GM23338 (cell line): ENCODE measurements at regions not wholly inside any gene's neighbourhood (a gene's known extent, or its start where the extent isn't known, plus 50 kb on each side); places are given as distances from the start of the nearest gene placed in this dataset.

Experiments
- ATAC-seq: fragments of 200-7000 bp; cut with Tn5 transposase; 3 replicates; pipeline ENCODE4 v1.9.1; 2020
- DNase-seq: peaks from one replicate; pipeline ENCODE4 v3.0.0-alpha.2; 2015; ENCODE audit warnings: low spot score
- H2AFZ ChIP-seq: fragments of 200-600 bp; sonication (generic); 2 replicates; pipeline ENCODE4 v1.8.0; 2016; ENCODE audit warnings: antibody characterized with exemption, mild to moderate bottlenecking, moderate library complexity
- H3F3A ChIP-seq: fragments of 200-600 bp; sonication (generic); replicated peaks from 2 replicates; pipeline ENCODE4 v1.8.0; 2017; ENCODE audit warnings: antibody characterized with exemption, mixed run types, low read depth
- H3K27ac ChIP-seq: fragments of 200-600 bp; sonication (generic); 2 replicates; pipeline ENCODE4 v1.6.1; 2016; ENCODE audit warnings: low read depth
- H3K27me3 ChIP-seq: fragments of 200-600 bp; sonication (generic); 2 replicates; pipeline ENCODE4 v1.8.0; 2016; ENCODE audit warnings: mild to moderate bottlenecking, mixed run types, moderate library complexity; ENCODE audit not compliant: insufficient read depth
- H3K36me3 ChIP-seq: fragments of 200-600 bp; sonication (generic); 2 replicates; pipeline ENCODE4 v1.8.0; 2016; ENCODE audit warnings: mild to moderate bottlenecking; ENCODE audit not compliant: insufficient read depth
- H3K4me1 ChIP-seq: fragments of 200-600 bp; sonication (generic); 2 replicates; pipeline ENCODE4 v1.8.0; 2016; ENCODE audit warnings: mild to moderate bottlenecking, moderate library complexity; ENCODE audit not compliant: insufficient read depth
- H3K4me2 ChIP-seq: fragments of 200-600 bp; sonication (generic); 2 replicates; pipeline ENCODE4 v1.7.1; 2017; ENCODE audit warnings: mixed run types
- H3K4me3 ChIP-seq: fragments of 200-600 bp; sonication (generic); 2 replicates; pipeline ENCODE4 v1.6.1; 2016; ENCODE audit warnings: mixed run types
- H3K79me2 ChIP-seq: fragments of 200-600 bp; sonication (generic); replicated peaks from 2 replicates; pipeline ENCODE4 v1.8.0; 2017; ENCODE audit warnings: mild to moderate bottlenecking; ENCODE audit not compliant: insufficient read depth
- H3K9me2 ChIP-seq: fragments of 200-600 bp; sonication (generic); 2 replicates; pipeline ENCODE4 v1.8.0; 2017; ENCODE audit not compliant: insufficient read depth
- H4K20me1 ChIP-seq: fragments of 200-600 bp; sonication (generic); replicated peaks from 2 replicates; pipeline ENCODE4 v1.8.0; 2017; ENCODE audit warnings: mild to moderate bottlenecking; ENCODE audit not compliant: insufficient read depth
- H3K27ac Mint-ChIP-seq: 2 replicates; pipeline ENCODE4 v1.8.0; 2020; ENCODE audit warnings: inconsistent platforms, mild to moderate bottlenecking, moderate library complexity, mixed read lengths
- H3K27me3 Mint-ChIP-seq: 3 replicates; pipeline ENCODE4 v1.8.0; 2022; ENCODE audit warnings: low read depth, mild to moderate bottlenecking, moderate library complexity, mixed read lengths, inconsistent platforms; ENCODE audit not compliant: insufficient read depth, poor library complexity
- H3K36me3 Mint-ChIP-seq: 3 replicates; pipeline ENCODE4 v1.8.0; 2021; ENCODE audit warnings: low read depth, mild to moderate bottlenecking, inconsistent platforms, moderate library complexity, mixed read lengths
- H3K4me1 Mint-ChIP-seq: 3 replicates; pipeline ENCODE4 v1.8.0; 2020; ENCODE audit warnings: mild to moderate bottlenecking, inconsistent platforms, mixed read lengths
- H3K4me3 Mint-ChIP-seq: 3 replicates; pipeline ENCODE4 v1.8.0; 2021; ENCODE audit warnings: moderate library complexity, mild to moderate bottlenecking, inconsistent platforms, mixed read lengths
- H3K9me3 Mint-ChIP-seq: 3 replicates; pipeline ENCODE4 v1.8.0; 2020; ENCODE audit warnings: moderate library complexity, mild to moderate bottlenecking, inconsistent platforms, mixed read lengths
- ETS1 ChIP-seq: IDR thresholded peaks from 2 replicates; pipeline ENCODE4 v1.6.1; 2016; ENCODE audit warnings: antibody characterized with exemption
- EZH2 ChIP-seq: fragments of 200-600 bp; sonication (generic); IDR thresholded peaks from one replicate; pipeline ENCODE4 v1.8.0; 2017; ENCODE audit warnings: antibody characterized with exemption, mild to moderate bottlenecking, low read depth; ENCODE audit not compliant: unreplicated experiment
- EZH2phosphoT487 ChIP-seq: fragments of 200-600 bp; sonication (generic); IDR thresholded peaks from one replicate; pipeline ENCODE4 v1.8.1; 2018; ENCODE audit warnings: antibody characterized with exemption; ENCODE audit not compliant: unreplicated experiment
- NANOG ChIP-seq: IDR thresholded peaks from 2 replicates; pipeline ENCODE4 v1.6.1; 2016; ENCODE audit warnings: antibody characterized with exemption, borderline replicate concordance
- POLR2AphosphoS5 ChIP-seq: IDR thresholded peaks from 2 replicates; pipeline ENCODE4 v1.6.1; 2016; ENCODE audit warnings: antibody characterized with exemption, low read depth
- REST ChIP-seq: IDR thresholded peaks from one replicate; pipeline ENCODE4 v1.6.1; 2018; ENCODE audit warnings: antibody characterized with exemption; ENCODE audit not compliant: unreplicated experiment
- STAT1 ChIP-seq: IDR thresholded peaks from one replicate; pipeline ENCODE4 v1.6.1; 2016; ENCODE audit warnings: antibody characterized with exemption; ENCODE audit not compliant: unreplicated experiment
- ZNF114 ChIP-seq: fragments of 250-450 bp; sonication (Bioruptor Pico); IDR thresholded peaks from 2 replicates; pipeline ENCODE4 v1.5.0; 2020; ENCODE audit warnings: mild to moderate bottlenecking, moderate library complexity
- ZNF331 ChIP-seq: fragments of 250-450 bp; sonication (Bioruptor Pico); IDR thresholded peaks from 2 replicates; pipeline ENCODE4 v1.5.0; 2020; ENCODE audit warnings: low read depth, mild to moderate bottlenecking, moderate library complexity

- TF ChIP-seq REST (no peak), ZNF114 (CRISPR knock-in tag) (no peak), ETS1 (no peak), EZH2phosphoT487 (no peak), NANOG (no peak), EZH2 (no peak)
These were observed 474.8 kb upstream of the CNTN4 start (continued) for GRCh38 chr3:1623896-1624295.

- no peak overlapping the region for H2AFZ ChIP-seq
- no peaks in the 10 kb centered on the region for H3K27me3 Mint-ChIP-seq
- peaks cover 95% of the 10 kb centered on the region for H3K9me3 Mint-ChIP-seq
- H3F3A ChIP-seq: no peaks in the 10 kb centered on the region
- TF ChIP-seq ETS1: no peak
- TF ChIP-seq ZNF114 (CRISPR knock-in tag): no peak
- no peak for TF ChIP-seq POLR2AphosphoS5
- TF ChIP-seq ZNF331 (CRISPR knock-in tag): no peak
- TF ChIP-seq STAT1: no peak
- H3K27me3 ChIP-seq: no peaks in the 10 kb centered on the region
- H3K27ac Mint-ChIP-seq: no peak overlapping the region
- H3K4me3 Mint-ChIP-seq: no peak overlapping the region
- no peak overlapping the region for H3K27ac ChIP-seq
- no peak overlapping the region for H3K4me2 ChIP-seq
- DNase-seq (no peak), ATAC-seq (no peak)
- no peaks in the 10 kb centered on the region for H4K20me1 ChIP-seq
- no peak overlapping the region for H3K4me3 ChIP-seq
- H3K79me2 ChIP-seq: no peaks in the 10 kb centered on the region
- no peaks in the 10 kb centered on the region for H3K36me3 ChIP-seq
- no peaks in the 10 kb centered on the region for H3K9me2 ChIP-seq
- peaks cover 32% of the 10 kb centered on the region for H3K36me3 Mint-ChIP-seq
- no peaks in the 10 kb centered on the region for H3K4me1 ChIP-seq
- no peaks in the 10 kb centered on the region for H3K4me1 Mint-ChIP-seq
These were observed 466.5 kb upstream of the CNTN4 start for GRCh38 chr3:1632128-1632527.
